IPS DF 19.7 (cell line): ENCODE measurements at regions not wholly inside any gene's neighbourhood (a gene's known extent, or its start where the extent isn't known, plus 50 kb on each side); places are given as distances from the start of the nearest gene placed in this dataset.

ENCODE experiments used
- DNase-seq: peaks from one replicate; pipeline ENCODE4 v3.0.0-alpha.2; 2013; ENCODE audit warnings: low read depth, low spot score

GRCh38 chr4:123266221-123266620, 130.4 kb upstream of the SPRY1 start:
- DNase-seq, result no peak

DNA sequence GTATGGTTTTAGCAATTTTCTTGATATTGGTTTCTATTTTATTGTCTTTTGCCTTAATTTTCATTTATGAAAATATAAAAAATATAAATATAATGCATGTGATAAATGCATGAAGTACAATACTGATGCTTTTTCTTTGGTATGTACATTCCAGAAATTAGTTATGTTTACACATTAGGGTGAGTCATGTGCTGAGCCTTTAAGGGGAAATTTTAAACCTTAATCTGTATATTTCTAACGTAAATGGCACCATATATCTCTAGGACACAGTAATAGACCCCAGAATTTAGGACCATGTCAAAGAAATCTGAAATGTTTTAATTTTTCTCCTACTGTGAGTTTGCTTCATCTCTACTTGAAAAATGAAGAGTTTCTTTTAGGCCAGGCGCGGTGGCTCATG, 117.8 kb upstream of the SPRY1 start:
- no peak for DNase-seq

DNA sequence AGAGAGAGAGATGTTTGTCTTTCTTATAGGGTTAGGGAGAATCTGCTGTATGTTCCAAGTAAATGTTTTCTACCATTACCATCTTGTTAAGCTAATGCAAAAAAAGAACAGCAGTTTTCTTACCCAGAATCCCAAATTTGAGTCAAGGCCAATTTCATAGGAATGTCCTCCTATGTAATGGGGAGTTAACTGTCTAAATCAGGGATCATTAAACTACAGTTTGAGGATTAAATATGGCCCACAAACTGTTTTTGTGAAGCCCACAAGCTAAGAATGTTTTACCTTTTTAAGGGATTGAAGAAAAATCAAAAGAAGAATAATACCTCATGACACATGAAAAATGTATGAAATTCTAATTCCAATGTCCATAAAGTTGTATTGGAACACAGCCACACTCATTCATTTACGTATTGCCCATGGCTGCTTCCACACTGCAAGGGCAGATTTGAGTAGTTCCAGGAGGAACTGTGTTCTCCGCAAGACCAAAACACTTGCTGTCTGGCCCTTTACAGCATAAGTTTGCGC, 113.2 kb upstream of the SPRY1 start:
- no peak for DNase-seq

DNA sequence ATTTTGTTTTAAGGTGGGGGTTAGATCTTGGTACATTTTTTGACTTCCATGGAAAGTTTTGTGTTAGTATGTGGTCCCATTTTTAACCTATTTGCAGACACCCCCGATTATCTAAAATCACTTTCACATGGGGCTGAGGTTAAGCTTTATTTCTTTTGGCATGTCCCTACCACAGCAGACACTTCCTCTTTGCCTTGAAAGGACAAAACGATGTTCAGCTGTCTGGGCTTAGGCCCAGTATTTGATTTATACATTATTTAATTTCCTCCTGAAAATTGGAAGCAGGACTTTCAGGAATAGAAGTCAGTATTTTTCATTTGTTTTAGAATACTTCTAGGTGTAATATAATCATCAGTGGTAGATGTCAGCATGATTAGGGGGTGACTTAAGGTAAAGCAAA, 112.4 kb upstream of the SPRY1 start:
- DNase-seq, result no peak

DNA sequence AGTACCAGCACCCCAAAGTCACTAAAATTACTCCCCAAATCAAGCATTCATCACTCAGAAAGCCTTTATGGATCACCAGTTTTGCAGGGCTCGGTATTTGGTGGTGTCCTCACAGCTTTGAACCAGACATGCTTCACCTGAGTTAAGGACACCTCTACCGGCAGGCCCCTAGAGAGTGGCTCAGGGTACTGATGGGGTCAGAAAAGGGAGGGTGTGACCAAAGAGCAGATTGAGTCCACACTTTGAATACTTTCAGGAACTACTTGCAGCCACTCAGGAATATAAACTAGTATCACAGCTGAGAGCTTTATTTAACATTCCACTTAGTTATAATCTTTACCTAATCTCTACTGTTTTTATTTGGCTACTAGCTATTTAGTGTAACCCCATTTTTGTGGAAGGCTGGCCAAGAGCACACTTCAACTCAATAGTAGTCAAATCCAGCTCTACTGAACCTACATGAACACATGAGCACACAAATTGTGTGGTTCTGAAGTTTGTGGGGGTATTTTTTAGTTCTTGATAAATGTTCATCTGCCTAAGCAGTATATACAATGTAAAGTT, 109.6 kb upstream of the SPRY1 start:
- no peak for DNase-seq

GRCh38 chr4:123288309-123289025, 108.1 kb upstream of the SPRY1 start:
- DNase-seq, result no peak

DNA sequence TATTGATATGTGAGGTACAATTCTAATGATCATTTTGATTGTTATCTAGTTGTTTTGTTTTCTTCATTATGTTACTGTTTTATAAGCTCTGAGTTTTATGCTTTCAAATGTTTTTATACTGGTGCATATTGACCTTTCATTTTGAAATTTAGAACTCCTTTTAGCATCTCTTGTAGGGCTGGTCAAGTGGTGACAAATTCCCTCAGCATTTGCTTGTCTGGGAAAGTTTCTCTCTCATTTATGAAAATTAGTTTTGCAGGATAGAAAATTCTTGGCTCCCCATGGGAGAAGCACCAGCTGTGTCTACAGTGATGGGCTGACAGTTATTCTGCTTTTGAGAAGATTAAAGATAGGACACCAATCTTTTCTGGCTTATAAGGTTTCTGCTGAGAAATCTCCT, 105.3 kb upstream of the SPRY1 start:
- no peak for DNase-seq

- DNase-seq, result peak; percentile 23
Observed at GRCh38 chr4:123297836-123298235, 98.8 kb upstream of the SPRY1 start.

- no peak for DNase-seq
Observed at GRCh38 chr4:123298261-123298660, 98.3 kb upstream of the SPRY1 start.

DNA sequence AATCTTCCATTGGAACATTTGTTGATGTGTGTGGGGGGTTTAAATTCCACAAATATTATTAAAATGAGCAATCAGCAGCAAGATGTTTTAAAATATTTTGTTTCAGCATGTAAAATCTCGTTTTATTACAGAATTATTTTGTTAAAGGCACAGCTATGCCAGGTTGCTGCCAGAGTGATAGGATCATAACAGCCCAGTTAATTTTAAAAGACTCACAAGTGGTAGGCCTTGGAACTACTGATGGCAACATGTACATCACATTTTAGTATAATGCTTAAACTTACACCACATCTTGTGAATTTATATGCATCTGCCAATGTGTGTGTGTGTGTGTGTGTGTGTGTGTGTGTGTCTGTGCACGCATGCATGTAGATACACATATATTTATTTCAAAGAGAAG, 97.8 kb upstream of the SPRY1 start:
- DNase-seq, result no peak

DNA sequence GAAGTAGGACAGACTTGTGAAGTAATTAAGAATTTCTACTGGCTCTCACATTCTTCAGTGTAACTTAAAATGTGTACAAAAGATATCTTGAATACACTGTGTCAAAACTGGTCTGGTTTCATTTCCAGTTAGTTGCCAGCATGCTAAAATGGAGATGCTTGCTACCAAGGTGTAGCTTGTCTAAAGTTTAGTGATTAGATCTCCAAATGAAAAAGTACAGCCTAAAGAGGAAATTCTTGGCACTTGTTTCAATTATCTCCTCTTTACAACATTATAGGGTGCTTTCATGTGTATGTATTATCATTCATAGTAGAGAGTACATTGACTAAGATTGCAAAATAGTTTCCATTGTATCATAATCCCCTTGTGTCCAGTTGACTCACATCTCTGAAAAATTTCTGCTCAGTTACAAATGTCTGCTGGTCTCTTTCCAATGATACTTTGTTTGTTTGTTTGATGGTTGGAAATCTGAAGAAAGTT, 97.3 kb upstream of the SPRY1 start:
- no peak for DNase-seq

DNA sequence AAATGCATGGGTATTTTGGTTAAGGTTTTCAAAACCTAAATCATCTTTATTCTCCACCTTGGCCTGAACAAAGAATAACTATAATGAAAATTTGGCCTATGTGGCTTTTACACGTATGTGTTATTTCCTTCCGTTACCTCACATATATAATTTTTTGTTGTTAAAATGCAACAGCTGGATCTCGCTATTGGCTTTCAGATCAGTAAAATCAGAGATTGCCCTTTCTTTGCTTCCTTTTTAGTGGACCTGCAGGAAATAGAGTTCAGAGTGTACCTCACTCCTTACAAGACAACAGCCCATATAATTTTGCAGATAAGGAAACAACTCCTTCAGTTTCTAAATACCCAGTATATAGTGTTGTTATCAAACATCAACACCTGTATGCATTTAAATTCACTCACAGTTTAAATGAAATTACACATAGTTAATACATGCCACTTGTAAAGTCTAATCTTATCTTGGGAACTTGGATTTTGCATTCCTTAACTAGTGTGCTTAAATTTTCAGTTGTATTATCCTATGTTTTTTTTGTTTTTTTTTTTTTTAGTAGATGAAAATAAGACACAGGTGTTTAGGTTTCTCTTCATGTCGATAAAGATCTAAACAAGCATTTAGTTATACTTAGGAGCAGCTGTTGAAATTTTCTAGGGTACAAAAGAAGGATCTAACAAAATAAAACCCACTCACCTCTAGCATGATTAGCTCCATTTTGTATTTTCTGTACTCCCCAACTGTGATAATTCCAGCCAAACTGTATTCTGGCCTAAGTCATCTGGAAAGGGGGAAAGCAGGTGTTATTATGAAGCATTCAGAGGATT, 96.2 kb upstream of the SPRY1 start:
- DNase-seq, result no peak

DNA sequence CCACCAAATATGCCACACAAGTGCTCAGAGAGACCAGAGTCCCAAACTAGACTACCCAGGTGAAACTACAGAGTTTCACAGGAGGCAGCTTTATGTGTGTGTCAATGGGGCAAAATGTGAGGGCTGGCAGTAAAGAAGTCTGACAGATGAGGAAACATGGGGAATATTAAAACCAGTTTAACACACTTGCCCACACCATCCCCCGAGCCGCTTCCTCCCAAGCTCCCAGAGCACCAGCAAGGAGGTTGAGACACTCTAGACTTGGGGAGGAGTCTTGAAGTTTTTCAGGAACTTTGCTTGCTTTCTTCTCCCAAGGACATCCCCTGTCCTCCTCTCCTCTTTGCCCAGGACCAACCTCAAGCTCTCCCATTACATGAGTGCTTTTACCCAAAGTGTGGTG, 94.7 kb upstream of the SPRY1 start:
- no peak for DNase-seq

DNA sequence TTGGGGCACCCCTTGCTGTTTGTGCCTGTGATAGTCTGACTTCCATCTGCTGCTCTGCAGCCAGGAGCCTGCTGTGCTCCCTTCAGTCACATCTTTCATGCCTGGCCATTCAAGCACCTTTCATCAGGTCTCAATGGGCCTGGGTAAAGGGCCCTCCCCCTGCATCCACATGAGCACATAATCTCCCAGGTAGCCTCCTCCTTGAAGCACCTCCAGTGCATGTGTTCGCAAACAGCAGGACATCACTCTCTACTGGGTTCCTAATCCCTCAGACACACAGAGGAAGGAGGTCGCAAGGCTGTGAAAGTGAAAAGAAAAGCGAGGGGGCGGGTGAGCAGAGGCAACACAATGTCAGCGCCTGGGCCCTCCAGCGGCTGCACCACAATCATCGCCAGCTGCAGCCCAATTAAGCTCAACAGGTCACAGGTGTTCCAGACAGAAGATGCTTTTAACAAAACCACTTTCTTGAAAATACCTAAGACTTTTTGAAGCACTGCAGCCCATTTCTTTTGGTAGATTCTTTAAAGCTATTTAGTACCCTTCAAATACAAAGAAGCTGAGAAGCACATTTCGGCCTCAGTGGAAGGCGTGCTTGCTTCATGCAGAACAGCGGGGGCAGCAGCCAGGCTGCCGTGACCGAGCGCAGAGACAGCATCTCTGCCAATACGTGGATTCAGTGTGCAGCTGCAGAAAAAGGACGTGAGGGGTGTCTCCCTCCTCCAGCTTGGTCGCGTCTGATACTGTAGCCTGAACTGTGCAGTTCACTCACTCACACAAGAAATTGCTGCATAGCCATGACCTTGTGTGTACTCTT, 92.2 kb upstream of the SPRY1 start:
- peak; percentile 91 for DNase-seq

DNA sequence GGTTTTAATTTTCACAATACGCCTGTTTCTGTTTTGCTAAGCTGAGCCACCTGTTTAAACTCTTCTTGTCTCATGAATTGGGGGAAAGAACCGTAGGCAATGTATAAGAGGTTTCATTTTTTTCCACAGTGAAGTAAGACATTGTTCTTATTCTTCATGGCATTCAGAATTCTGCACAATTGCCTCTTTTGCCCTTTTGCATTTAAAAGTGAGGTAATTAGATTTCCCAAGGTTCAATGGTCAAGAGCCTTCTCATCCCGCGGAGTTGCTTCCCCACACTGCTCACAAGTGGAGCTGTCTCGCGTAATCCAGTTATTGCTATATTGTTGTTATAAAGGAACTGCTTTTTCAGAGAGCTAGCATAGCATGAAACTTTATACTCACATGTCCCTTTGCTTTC, 90.9 kb upstream of the SPRY1 start:
- DNase-seq, result no peak

- DNase-seq, result no peak
Observed at GRCh38 chr4:123306769-123307168, 89.8 kb upstream of the SPRY1 start.

GRCh38 chr4:123308667-123309066, 87.9 kb upstream of the SPRY1 start:
- no peak for DNase-seq

DNA sequence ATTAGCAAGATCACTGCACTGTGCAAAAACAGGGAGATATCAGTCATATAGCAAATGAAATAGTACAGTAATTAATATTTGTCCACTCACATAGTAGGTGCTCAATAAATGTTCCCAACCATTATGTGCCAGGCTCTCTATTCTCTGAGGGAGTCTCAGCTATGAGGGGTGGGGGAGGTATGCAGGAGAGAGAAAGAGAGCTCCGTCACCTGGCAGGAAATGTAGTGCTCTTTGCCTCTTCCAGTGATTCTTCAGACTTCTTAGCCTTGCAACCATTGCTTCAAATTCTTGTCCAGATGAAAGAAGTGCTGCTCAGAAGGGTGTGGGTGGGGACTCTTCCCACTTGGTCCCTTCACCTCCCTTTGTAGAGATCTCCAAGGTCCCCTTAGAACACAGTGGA, 84.5 kb upstream of the SPRY1 start:
- DNase-seq, result no peak

DNA sequence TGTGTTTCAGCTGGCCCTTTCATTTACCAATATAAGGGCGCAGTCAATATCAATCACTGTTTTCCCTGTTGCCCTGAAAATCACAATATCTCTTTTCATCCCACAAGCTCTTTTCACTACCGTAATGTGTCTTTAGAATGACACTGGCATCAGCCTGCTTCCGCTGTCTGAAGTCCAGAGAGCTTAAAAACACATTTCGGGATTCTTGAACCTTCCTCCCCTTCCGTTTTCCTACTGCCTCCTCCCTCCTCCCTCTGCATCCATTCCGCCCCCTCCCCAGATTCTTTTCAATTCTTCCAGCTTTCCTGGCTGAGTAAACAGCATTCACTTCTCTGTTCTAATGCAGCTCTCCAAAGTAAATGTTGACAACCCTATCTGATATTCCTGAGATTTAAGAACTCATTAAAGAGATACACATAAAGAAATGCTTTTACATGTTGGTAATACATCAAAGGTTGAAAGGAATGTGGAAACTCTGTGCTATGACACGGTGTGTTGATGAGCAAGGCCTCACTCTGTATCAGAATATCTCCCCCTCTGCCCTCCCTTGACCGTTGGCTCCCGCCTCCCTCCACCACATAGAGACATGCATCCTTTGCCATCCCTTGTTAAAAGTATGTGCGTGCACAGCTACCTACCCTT, 83.5 kb upstream of the SPRY1 start:
- no peak for DNase-seq

GRCh38 chr4:123315617-123316016, 81.0 kb upstream of the SPRY1 start:
- DNase-seq, result no peak

GRCh38 chr4:123317211-123317610, 79.4 kb upstream of the SPRY1 start:
- DNase-seq, result no peak
